SK-N-SH (cell line): ENCODE measurements at regions not wholly inside any gene's neighbourhood (a gene's known extent, or its start where the extent isn't known, plus 50 kb on each side); places are given as distances from the start of the nearest gene placed in this dataset.

ENCODE experiments used
- CTCF ChIA-PET: fragments of 300-600, 350-600 bp; formaldehyde crosslinking; extraction: SDS; loops from one replicate; lab custom pipeline; 2021; lab: Yijun Ruan, JAX
- POLR2A ChIA-PET: fragments of 350-600 bp; sonication (Branson Sonifier 250); formaldehyde crosslinking; extraction: SDS; loops from one replicate; lab custom pipeline; 2020; ENCODE audit warnings: antibody characterized with exemption, inconsistent platforms; lab: Yijun Ruan, JAX
- DNase-seq: peaks from one replicate; pipeline ENCODE4 v3.0.0; 2012
- H2AFZ ChIP-seq: fragments of 200-600 bp; sonication (generic); 2 replicates; pipeline ENCODE4 v1.8.1; 2016; ENCODE audit warnings: antibody characterized with exemption, mild to moderate bottlenecking, low read depth
- H3F3A ChIP-seq: fragments of 200-600 bp; sonication (generic); replicated peaks from 2 replicates; pipeline ENCODE3; 2016; ENCODE audit warnings: antibody characterized with exemption, mild to moderate bottlenecking; ENCODE audit not compliant: insufficient read depth
- H3K27ac ChIP-seq, 2 experiments: fragments of 200-500 bp in 1 of 2; fragments of 200-600 bp in 1 of 2; sonication (Bioruptor generic) in 1 of 2; sonication (generic), shearing (Covaris generic) in 1 of 2; 2 replicates each; pipeline versions ENCODE4 v1.5.1 to v1.6.1; 2014 to 2016; ENCODE audit warnings: low read depth in 2 of 2, inconsistent platforms in 1 of 2, low read length in 1 of 2, mild to moderate bottlenecking in 1 of 2, mixed read lengths in 1 of 2
- H3K27me3 ChIP-seq: fragments of 200-600 bp; sonication (generic), shearing (Covaris generic); 2 replicates; pipeline ENCODE4 v1.6.1; 2016; ENCODE audit warnings: mixed run types; ENCODE audit not compliant: insufficient read depth
- H3K36me3 ChIP-seq, 2 experiments: fragments of 200-500 bp in 1 of 2; fragments of 200-600 bp in 1 of 2; sonication (Bioruptor generic) in 1 of 2; sonication (generic) in 1 of 2; replicated peaks in 1 of 2; 2 replicates each; pipeline versions ENCODE3 to v1.5.1; 2014 to 2016; ENCODE audit warnings: low read length in 1 of 2, mild to moderate bottlenecking in 1 of 2; ENCODE audit not compliant: insufficient read depth in 2 of 2, control insufficient read depth in 1 of 2
- H3K4me1 ChIP-seq, 2 experiments: fragments of 200-500 bp in 1 of 2; fragments of 200-600 bp in 1 of 2; sonication (Bioruptor generic) in 1 of 2; sonication (generic), shearing (Covaris generic) in 1 of 2; 2 replicates each; pipeline versions ENCODE4 v1.5.1 to v1.6.1; 2014 to 2016; ENCODE audit warnings: low read depth in 1 of 2, low read length in 1 of 2, mixed run types in 1 of 2; ENCODE audit not compliant: insufficient read depth in 2 of 2, control insufficient read depth in 1 of 2
- H3K4me2 ChIP-seq: fragments of 200-600 bp; sonication (generic), shearing (Covaris generic); 2 replicates; pipeline ENCODE4 v1.6.1; 2017; ENCODE audit warnings: mixed run types
- H3K4me3 ChIP-seq, 2 experiments: fragments of 200-500 bp in 1 of 2; fragments of 200-600 bp in 1 of 2; sonication (Bioruptor generic) in 1 of 2; sonication (generic), shearing (Covaris generic) in 1 of 2; 2 replicates each; pipeline versions ENCODE4 v1.5.1 to v1.8.1; 2014 to 2016; ENCODE audit warnings: low read depth in 2 of 2, inconsistent platforms in 1 of 2, low read length in 1 of 2, mild to moderate bottlenecking in 1 of 2, mixed read lengths in 1 of 2, moderate library complexity in 1 of 2
- H3K79me2 ChIP-seq: fragments of 200-600 bp; sonication (generic); 2 replicates; pipeline ENCODE4 v1.8.1; 2017; ENCODE audit warnings: mild to moderate bottlenecking; ENCODE audit not compliant: insufficient read depth
- H3K9ac ChIP-seq: fragments of 200-600 bp; sonication (generic); 2 replicates; pipeline ENCODE4 v1.6.1; 2017; ENCODE audit warnings: mixed run types
- H3K9me2 ChIP-seq: fragments of 200-600 bp; sonication (generic); 2 replicates; pipeline ENCODE4 v1.6.1; 2017; ENCODE audit warnings: mixed run types
- H3K9me3 ChIP-seq: fragments of 200-600 bp; sonication (generic); 2 replicates; pipeline ENCODE4 v1.6.1; 2017; ENCODE audit warnings: mixed run types, mild to moderate bottlenecking, moderate library complexity
- H4K20me1 ChIP-seq: fragments of 200-600 bp; sonication (generic); 2 replicates; pipeline ENCODE4 v1.6.1; 2017; ENCODE audit warnings: mild to moderate bottlenecking, mixed run types; ENCODE audit not compliant: insufficient read depth
- FOSL2 ChIP-seq: IDR thresholded peaks from 2 replicates; pipeline ENCODE4 v1.4.0; 2012; ENCODE audit warnings: low read depth, mild to moderate bottlenecking, moderate library complexity, borderline replicate concordance
- GABPA ChIP-seq: IDR thresholded peaks from 2 replicates; pipeline ENCODE4 v1.4.0; 2012; ENCODE audit warnings: low read depth, mild to moderate bottlenecking
- GATA2 ChIP-seq: sonication (generic); formaldehyde crosslinking; IDR thresholded peaks from 2 replicates; pipeline ENCODE4 v1.5.0; 2020; ENCODE audit warnings: mild to moderate bottlenecking, missing genetic modification reagents
- JUND ChIP-seq: IDR thresholded peaks from 2 replicates; pipeline ENCODE4 v1.4.0; 2012
- POLR2AphosphoS5 ChIP-seq: IDR thresholded peaks from 2 replicates; pipeline ENCODE4 v1.6.1; 2012; ENCODE audit warnings: low read depth, low read length
- RCOR1 ChIP-seq: fragments of 150-350 bp; IDR thresholded peaks from 2 replicates; pipeline ENCODE4 v1.6.1; 2017; ENCODE audit warnings: antibody characterized with exemption, low read length
- RFX5 ChIP-seq: IDR thresholded peaks from 2 replicates; pipeline ENCODE4 v1.6.1; 2012; ENCODE audit warnings: mild to moderate bottlenecking, improper control_type of control experiment, low read length
- SIN3A ChIP-seq: IDR thresholded peaks from 2 replicates; pipeline ENCODE4 v1.6.1; 2012; ENCODE audit warnings: low read depth, mild to moderate bottlenecking, low read length, moderate library complexity, borderline replicate concordance
- TCF12 ChIP-seq: IDR thresholded peaks from 2 replicates; pipeline ENCODE4 v1.4.0; 2012
- TEAD4 ChIP-seq: IDR thresholded peaks from 2 replicates; pipeline ENCODE4 v1.4.0; 2012; ENCODE audit warnings: mild to moderate bottlenecking, borderline replicate concordance; ENCODE audit not compliant: insufficient read depth
- WGBS: methylation state at CpG from one replicate; pipeline ENCODE4 v1.1.6; 2017; ENCODE audit warnings: low lambda C conversion rate; 5-methylcytosine and 5-hydroxymethylcytosine counted together
- TF ChIP-seq, protein P1 (sequence below): IDR thresholded peaks from 2 replicates; pipeline ENCODE4 v1.4.0; 2012; ENCODE audit warnings: low read depth, borderline replicate concordance
- TF ChIP-seq, protein P2 (sequence below): IDR thresholded peaks from 2 replicates; pipeline ENCODE4 v1.4.0; 2012; ENCODE audit warnings: low read depth
- TF ChIP-seq, protein P3 (sequence below): IDR thresholded peaks from 2 replicates; pipeline ENCODE4 v1.4.0; 2012; ENCODE audit warnings: low read depth, borderline replicate concordance
- TF ChIP-seq, protein P4 (sequence below): fragments of 150-350 bp; IDR thresholded peaks from 2 replicates; pipeline ENCODE4 v1.6.1; 2017; ENCODE audit warnings: antibody characterized with exemption, low read length, low read depth, borderline replicate concordance

DNA sequence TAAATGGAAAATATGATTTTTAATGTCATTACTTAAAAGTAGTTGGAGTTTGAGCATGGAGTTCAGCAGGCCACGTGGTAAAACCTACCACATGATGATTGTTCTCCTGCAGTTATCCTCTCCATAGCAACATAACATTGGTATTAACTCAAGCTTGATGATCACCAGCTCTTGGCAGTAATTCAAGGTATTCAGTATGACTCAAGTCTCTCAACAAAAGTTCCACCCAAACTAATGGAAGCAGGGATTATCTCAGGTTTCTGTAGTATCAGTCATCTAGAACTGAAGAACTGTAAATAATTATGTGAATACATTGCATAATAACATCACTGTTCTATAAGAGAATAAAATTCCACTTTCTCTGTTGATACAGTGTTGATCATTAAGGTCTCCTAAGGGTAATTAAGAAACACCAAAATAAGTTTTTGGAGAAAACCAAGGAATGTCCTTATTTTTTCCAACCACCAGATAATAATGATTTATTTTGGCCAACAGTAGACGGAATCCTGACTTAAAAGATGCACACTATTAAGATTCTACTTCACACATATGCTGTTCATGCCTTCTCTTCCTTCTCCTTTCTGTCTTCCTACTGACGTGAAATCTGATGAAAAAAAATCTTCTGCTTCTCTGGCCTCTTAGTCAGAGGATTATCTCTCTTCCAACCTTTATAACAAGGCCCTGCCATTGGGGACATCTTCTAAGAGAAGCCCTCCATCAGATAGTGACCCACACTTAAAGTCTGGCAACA is 1092.3 kb downstream of the EFNB2 start (continued):
- TF ChIP-seq POLR2AphosphoS5, result peak; percentile 18; the same call in 1 of the 2 replicates
- TF ChIP-seq, protein P1, sequence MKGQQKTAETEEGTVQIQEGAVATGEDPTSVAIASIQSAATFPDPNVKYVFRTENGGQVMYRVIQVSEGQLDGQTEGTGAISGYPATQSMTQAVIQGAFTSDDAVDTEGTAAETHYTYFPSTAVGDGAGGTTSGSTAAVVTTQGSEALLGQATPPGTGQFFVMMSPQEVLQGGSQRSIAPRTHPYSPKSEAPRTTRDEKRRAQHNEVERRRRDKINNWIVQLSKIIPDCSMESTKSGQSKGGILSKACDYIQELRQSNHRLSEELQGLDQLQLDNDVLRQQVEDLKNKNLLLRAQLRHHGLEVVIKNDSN, result peak; percentile 82
- TF ChIP-seq TCF12, result peak; percentile 80
- TF ChIP-seq, all 33 proteins: peak for 9

DNA sequence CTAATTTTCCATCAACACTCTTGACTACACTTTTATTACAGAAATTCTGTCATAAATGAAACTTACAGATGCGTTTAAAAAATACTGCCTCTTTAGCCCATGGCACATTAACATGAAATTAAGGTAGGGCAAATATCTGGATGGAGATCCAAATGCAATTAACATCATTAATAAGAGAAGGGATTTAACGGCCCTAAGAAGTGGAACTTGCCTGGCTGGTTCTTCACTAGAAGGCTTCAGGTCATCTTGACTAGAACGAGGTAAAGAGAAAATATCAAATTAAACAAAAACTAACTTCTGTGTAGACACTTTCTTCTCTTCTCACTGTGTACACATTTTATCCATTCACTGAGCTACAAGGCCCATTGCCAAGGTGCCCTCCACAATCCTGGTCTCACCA is 1093.4 kb downstream of the EFNB2 start:
- no peaks in the 10 kb centered on the region for H3K27me3 ChIP-seq
- CTCF ChIA-PET, result no interaction called here
- WGBS, result 80% methylated on average over 3 of the region's 3 CpGs
- TF ChIP-seq, protein P2, sequence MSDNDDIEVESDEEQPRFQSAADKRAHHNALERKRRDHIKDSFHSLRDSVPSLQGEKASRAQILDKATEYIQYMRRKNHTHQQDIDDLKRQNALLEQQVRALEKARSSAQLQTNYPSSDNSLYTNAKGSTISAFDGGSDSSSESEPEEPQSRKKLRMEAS, result no peak
- TF ChIP-seq GATA2 (no peak), RFX5 (no peak), FOSL2 (no peak), TEAD4 (no peak), SIN3A (no peak), JUND (no peak), TCF12 (no peak), GABPA (no peak), POLR2AphosphoS5 (no peak), RCOR1 (no peak)
- TF ChIP-seq, protein P3, sequence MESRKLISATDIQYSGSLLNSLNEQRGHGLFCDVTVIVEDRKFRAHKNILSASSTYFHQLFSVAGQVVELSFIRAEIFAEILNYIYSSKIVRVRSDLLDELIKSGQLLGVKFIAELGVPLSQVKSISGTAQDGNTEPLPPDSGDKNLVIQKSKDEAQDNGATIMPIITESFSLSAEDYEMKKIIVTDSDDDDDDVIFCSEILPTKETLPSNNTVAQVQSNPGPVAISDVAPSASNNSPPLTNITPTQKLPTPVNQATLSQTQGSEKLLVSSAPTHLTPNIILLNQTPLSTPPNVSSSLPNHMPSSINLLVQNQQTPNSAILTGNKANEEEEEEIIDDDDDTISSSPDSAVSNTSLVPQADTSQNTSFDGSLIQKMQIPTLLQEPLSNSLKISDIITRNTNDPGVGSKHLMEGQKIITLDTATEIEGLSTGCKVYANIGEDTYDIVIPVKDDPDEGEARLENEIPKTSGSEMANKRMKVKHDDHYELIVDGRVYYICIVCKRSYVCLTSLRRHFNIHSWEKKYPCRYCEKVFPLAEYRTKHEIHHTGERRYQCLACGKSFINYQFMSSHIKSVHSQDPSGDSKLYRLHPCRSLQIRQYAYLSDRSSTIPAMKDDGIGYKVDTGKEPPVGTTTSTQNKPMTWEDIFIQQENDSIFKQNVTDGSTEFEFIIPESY, result no peak
- TF ChIP-seq, protein P4, sequence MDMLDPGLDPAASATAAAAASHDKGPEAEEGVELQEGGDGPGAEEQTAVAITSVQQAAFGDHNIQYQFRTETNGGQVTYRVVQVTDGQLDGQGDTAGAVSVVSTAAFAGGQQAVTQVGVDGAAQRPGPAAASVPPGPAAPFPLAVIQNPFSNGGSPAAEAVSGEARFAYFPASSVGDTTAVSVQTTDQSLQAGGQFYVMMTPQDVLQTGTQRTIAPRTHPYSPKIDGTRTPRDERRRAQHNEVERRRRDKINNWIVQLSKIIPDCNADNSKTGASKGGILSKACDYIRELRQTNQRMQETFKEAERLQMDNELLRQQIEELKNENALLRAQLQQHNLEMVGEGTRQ, result no peak
- DNase-seq, result no peak
- no peaks in the 10 kb centered on the region for H3K36me3 ChIP-seq
- H3K9me2 ChIP-seq, result no peaks in the 10 kb centered on the region
- no peak overlapping the region for H3K4me3 ChIP-seq
- H3K27ac ChIP-seq, result peak overlapping the region in 1 of 2 experiments; percentile 76; a peak in 2 of 4 replicates
- H3F3A ChIP-seq, result no peaks in the 10 kb centered on the region
- H3K4me1 ChIP-seq, result no peaks in the 10 kb centered on the region; a peak in 1 of 4 replicates
- H3K9ac ChIP-seq, result no peak overlapping the region
- H2AFZ ChIP-seq, result peak overlapping the region; percentile 50; the same call in 1 of the 2 replicates
- no peak overlapping the region for H3K4me2 ChIP-seq
- POLR2A ChIA-PET, result no interaction called here
- H3K79me2 ChIP-seq, result no peaks in the 10 kb centered on the region
- H4K20me1 ChIP-seq, result no peaks in the 10 kb centered on the region
- no peaks in the 10 kb centered on the region for H3K9me3 ChIP-seq
